ENCODE measurements at regions not wholly inside any gene's neighbourhood (a gene's known extent, or its start where the extent isn't known, plus 50 kb on each side); places are given as distances from the start of the nearest gene placed in this dataset.
"Not testable (repeated sequence)": the region's sequence is repeated elsewhere in the genome, so short reads cannot be mapped to it uniquely, and the experiment has no call there.

DNA sequence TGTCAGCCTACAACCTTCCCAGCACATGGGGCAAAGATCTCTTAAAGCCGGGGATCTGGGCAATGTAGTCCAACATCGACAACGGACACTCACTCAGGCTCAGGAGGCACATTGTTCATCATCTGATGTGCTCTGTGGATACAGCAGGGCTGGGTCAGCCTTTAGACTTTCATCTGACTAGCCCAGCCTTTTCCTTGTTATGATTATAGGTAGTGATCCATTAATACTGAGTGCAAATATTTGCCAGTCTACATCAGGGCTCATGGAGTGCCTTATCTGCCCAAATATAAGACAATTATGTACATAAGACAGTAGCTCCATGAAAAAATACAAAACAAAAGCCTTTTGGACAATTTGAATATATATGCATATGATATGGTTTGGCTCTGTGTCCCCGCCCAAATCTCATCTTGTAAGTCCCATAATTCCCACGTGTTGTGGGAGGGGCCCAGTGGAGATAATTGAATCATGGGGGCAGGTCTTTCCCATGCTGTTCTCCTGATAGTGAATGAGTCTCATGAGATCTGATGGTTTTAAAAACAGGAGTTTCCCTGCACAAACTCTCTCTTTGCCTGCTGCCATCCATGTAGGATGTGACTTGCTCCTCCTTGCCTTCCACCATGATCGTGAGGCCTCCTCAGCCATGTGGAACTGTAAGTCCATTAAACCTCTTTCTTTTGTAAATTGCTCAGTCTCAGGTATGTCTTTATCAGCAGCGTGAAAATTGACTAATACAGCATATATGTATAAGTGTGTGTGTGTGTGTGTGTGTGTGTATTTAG is 248.5 kb upstream of the FOXN3 start:
- TF ChIP-seq, protein P1, sequence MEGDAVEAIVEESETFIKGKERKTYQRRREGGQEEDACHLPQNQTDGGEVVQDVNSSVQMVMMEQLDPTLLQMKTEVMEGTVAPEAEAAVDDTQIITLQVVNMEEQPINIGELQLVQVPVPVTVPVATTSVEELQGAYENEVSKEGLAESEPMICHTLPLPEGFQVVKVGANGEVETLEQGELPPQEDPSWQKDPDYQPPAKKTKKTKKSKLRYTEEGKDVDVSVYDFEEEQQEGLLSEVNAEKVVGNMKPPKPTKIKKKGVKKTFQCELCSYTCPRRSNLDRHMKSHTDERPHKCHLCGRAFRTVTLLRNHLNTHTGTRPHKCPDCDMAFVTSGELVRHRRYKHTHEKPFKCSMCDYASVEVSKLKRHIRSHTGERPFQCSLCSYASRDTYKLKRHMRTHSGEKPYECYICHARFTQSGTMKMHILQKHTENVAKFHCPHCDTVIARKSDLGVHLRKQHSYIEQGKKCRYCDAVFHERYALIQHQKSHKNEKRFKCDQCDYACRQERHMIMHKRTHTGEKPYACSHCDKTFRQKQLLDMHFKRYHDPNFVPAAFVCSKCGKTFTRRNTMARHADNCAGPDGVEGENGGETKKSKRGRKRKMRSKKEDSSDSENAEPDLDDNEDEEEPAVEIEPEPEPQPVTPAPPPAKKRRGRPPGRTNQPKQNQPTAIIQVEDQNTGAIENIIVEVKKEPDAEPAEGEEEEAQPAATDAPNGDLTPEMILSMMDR (IDR thresholded peaks at IDR 0.05; ENCODE audit: poor library complexity, severe bottlenecking): not testable (repeated sequence)
- TF ChIP-seq SMC3 (conservative IDR thresholded peaks at IDR 0.05; ENCODE audit: poor library complexity); MXI1 (conservative IDR thresholded peaks at IDR 0.05; ENCODE audit: poor library complexity, severe bottlenecking); RAD21 (conservative IDR thresholded peaks at IDR 0.05); EP300 (conservative IDR thresholded peaks at IDR 0.05; ENCODE audit: poor library complexity, severe bottlenecking); POLR2AphosphoS5 (IDR thresholded peaks at IDR 0.05); EZH2 (IDR thresholded peaks at IDR 0.05; ENCODE audit: borderline replicate concordance, insufficient read depth, low read length, poor library complexity, severe bottlenecking); TAF1 (IDR thresholded peaks at IDR 0.05; ENCODE audit: low read depth): not testable (repeated sequence)

Data from neural cell (in vitro differentiated cells).